ENCODE measurements at regions not wholly inside any gene's neighbourhood (a gene's known extent, or its start where the extent isn't known, plus 50 kb on each side); places are given as distances from the start of the nearest gene placed in this dataset.

GRCh38 chr7:115701141-115701540 lies 329.4 kb downstream of the TFEC start:
- Histone ChIP-seq H3K9me3 (no peaks in the 10 kb centered on the region), H3K27ac (no peak overlapping the region), H3K4me1 (no peaks in the 10 kb centered on the region), H3K27me3 (no peaks in the 10 kb centered on the region), H3K36me3 (no peaks in the 10 kb centered on the region), H3K4me3 (no peak overlapping the region)
- WGBS (ENCODE audit: insufficient coverage, low coverage, low lambda C conversion rate, missing lambda C conversion rate) = 33% methylated on average over 1 of the region's 1 CpG
- intact Hi-C loops (cut with DNase I) = no loop called here
- DNase-seq (no peak), ATAC-seq (no peak)
- no peak for TF ChIP-seq POLR2A (IDR thresholded peaks at IDR 0.05)
- TF ChIP-seq, protein P1, sequence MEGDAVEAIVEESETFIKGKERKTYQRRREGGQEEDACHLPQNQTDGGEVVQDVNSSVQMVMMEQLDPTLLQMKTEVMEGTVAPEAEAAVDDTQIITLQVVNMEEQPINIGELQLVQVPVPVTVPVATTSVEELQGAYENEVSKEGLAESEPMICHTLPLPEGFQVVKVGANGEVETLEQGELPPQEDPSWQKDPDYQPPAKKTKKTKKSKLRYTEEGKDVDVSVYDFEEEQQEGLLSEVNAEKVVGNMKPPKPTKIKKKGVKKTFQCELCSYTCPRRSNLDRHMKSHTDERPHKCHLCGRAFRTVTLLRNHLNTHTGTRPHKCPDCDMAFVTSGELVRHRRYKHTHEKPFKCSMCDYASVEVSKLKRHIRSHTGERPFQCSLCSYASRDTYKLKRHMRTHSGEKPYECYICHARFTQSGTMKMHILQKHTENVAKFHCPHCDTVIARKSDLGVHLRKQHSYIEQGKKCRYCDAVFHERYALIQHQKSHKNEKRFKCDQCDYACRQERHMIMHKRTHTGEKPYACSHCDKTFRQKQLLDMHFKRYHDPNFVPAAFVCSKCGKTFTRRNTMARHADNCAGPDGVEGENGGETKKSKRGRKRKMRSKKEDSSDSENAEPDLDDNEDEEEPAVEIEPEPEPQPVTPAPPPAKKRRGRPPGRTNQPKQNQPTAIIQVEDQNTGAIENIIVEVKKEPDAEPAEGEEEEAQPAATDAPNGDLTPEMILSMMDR (IDR thresholded peaks at IDR 0.05) = no peak

DNA sequence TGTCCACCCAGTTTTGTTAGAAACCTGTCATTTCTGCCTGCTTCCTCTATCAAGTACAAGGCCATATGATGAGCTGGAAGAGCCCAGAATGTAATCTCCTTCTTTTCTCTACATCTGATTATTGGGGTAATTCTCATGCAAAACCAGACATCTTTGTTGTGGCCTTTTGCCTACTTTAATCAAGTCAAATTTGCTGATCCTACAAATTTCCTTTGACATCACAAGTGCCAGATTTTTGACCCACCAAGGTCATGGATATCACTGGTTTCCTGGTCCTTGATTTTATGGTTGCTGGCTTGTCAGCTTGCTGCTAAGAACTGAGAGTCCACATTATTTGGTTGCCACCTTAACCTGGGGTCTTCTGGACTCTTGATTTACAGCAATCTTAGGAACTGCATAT lies 336.1 kb downstream of the TFEC start:
- DNase-seq (no peak), ATAC-seq (no peak)
- Histone ChIP-seq H3K27ac (no peak overlapping the region), H3K36me3 (no peaks in the 10 kb centered on the region), H3K27me3 (no peaks in the 10 kb centered on the region), H3K9me3 (no peaks in the 10 kb centered on the region), H3K4me3 (no peak overlapping the region), H3K4me1 (no peaks in the 10 kb centered on the region)
- intact Hi-C loops (cut with DNase I) = no loop called here
- TF ChIP-seq POLR2A (IDR thresholded peaks at IDR 0.05) = no peak
- TF ChIP-seq, protein P1 (IDR thresholded peaks at IDR 0.05) = no peak

DNA sequence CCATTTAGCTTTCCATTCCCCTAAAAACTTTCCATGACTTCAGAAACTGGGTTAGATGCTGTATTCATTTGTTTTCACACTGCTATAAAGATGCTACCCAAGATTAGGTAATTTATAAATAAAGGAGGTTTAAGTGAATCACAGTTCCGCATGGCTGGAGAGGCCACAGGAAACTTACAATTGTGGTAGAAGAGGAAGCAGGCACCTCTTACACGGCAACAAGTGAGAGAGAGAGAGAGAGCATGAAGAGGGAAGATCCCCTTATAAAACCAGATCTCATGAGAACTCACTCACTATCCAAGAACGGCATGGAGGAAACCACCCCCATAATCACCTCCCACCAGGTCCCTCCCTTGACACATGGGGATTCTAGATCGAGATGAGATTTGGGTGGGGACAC lies 336.8 kb downstream of the TFEC start:
- TF ChIP-seq POLR2A (IDR thresholded peaks at IDR 0.05) = no peak
- TF ChIP-seq, protein P1 (IDR thresholded peaks at IDR 0.05) = no peak
- ATAC-seq (no peak), DNase-seq (no peak)
- H3K27ac ChIP-seq = no peak overlapping the region
- H3K4me3 ChIP-seq = no peak overlapping the region
- WGBS (ENCODE audit: insufficient coverage, low coverage, low lambda C conversion rate, missing lambda C conversion rate) = 32% methylated on average over 3 of the region's 4 CpGs
- no peaks in the 10 kb centered on the region for H3K9me3 ChIP-seq
- intact Hi-C loops (cut with DNase I) = no loop called here
- no peaks in the 10 kb centered on the region for H3K27me3 ChIP-seq
- H3K4me1 ChIP-seq = no peaks in the 10 kb centered on the region
- H3K36me3 ChIP-seq = no peaks in the 10 kb centered on the region

GRCh38 chr7:115689941-115690340 lies 340.6 kb downstream of the TFEC start:
- Histone ChIP-seq H3K4me3 (no peak overlapping the region), H3K9me3 (no peaks in the 10 kb centered on the region), H3K36me3 (no peaks in the 10 kb centered on the region), H3K27ac (no peak overlapping the region), H3K27me3 (no peaks in the 10 kb centered on the region), H3K4me1 (no peaks in the 10 kb centered on the region)
- TF ChIP-seq, protein P1 (IDR thresholded peaks at IDR 0.05) = no peak
- DNase-seq = no peak
- ATAC-seq = no peak
- 53% methylated on average over 1 of the region's 1 CpG for WGBS (ENCODE audit: insufficient coverage, low coverage, low lambda C conversion rate, missing lambda C conversion rate)
- intact Hi-C loops (cut with DNase I) = no loop called here

- DNase-seq (no peak), ATAC-seq (no peak)
- H3K4me3 ChIP-seq = no peak overlapping the region
- TF ChIP-seq, protein P1 (IDR thresholded peaks at IDR 0.05) = no peak
- TF ChIP-seq POLR2A (IDR thresholded peaks at IDR 0.05) = no peak
- 85% methylated on average over 3 of the region's 3 CpGs for WGBS (ENCODE audit: insufficient coverage, low coverage, low lambda C conversion rate, missing lambda C conversion rate)
- H3K36me3 ChIP-seq = no peaks in the 10 kb centered on the region
- no peaks in the 10 kb centered on the region for H3K27me3 ChIP-seq
- intact Hi-C loops (cut with DNase I) = no loop called here
- no peak overlapping the region for H3K27ac ChIP-seq
- H3K4me1 ChIP-seq = peaks cover 0 to 14% (median 0%) of the 10 kb centered on the region in 4 donors
- no peaks in the 10 kb centered on the region for H3K9me3 ChIP-seq
Measured at GRCh38 chr7:115683093-115683492, 347.5 kb downstream of the TFEC start.

Data from right lobe of liver (tissue), 6 donors.